Parathyroid adenoma (tissue), 2 donors: ENCODE measurements at regions not wholly inside any gene's neighbourhood (a gene's known extent, or its start where the extent isn't known, plus 50 kb on each side); places are given as distances from the start of the nearest gene placed in this dataset.
"Not testable (repeated sequence)": the region's sequence is repeated elsewhere in the genome, so short reads cannot be mapped to it uniquely, and the experiment has no call there.

Experiments used
- H2AFZ ChIP-seq: fragments of 300-600 bp; sonication (generic); one replicate; pipeline ENCODE4 v1.7.0; 2017; ENCODE audit warnings: antibody characterized with exemption, mild to moderate bottlenecking
- H3K27ac ChIP-seq: fragments of 300-600 bp; sonication (generic); one replicate; pipeline ENCODE4 v1.7.0; 2017
- H3K27me3 ChIP-seq: fragments of 300-600 bp; sonication (generic); one replicate; pipeline ENCODE4 v1.7.0; 2017; ENCODE audit warnings: low read length; ENCODE audit not compliant: control insufficient read depth, insufficient read depth
- H3K36me3 ChIP-seq: fragments of 300-600 bp; sonication (generic); one replicate; pipeline ENCODE4 v1.7.0; 2017; ENCODE audit warnings: low read length; ENCODE audit not compliant: control insufficient read depth, insufficient read depth
- H3K4me1 ChIP-seq: fragments of 300-600 bp; sonication (generic); one replicate; pipeline ENCODE4 v1.7.0; 2017; ENCODE audit warnings: control low read depth
- H3K4me2 ChIP-seq: fragments of 300-600 bp; sonication (generic); one replicate; pipeline ENCODE4 v1.7.0; 2017; ENCODE audit warnings: low read length
- H3K4me3 ChIP-seq: fragments of 300-600 bp; sonication (generic); one replicate; pipeline ENCODE4 v1.7.0; 2017; ENCODE audit warnings: low read depth, low read length
- H3K79me2 ChIP-seq: fragments of 300-600 bp; sonication (generic); one replicate; pipeline ENCODE4 v1.7.0; 2017; ENCODE audit warnings: control low read depth
- H3K9ac ChIP-seq: fragments of 300-600 bp; sonication (generic); one replicate; pipeline ENCODE4 v1.7.0; 2017; ENCODE audit warnings: mild to moderate bottlenecking
- H3K9me3 ChIP-seq: fragments of 300-600 bp; sonication (generic); one replicate; pipeline ENCODE4 v1.7.0; 2017; ENCODE audit warnings: low read length; ENCODE audit not compliant: control insufficient read depth
- TF ChIP-seq, protein P1 (sequence below): fragments of 300-600 bp; sonication (generic); IDR thresholded peaks from one replicate; pipeline ENCODE4 v1.7.0; 2017; ENCODE audit warnings: antibody characterized with exemption, mild to moderate bottlenecking
- donor health status: primary hyperparathyroidism.

DNA sequence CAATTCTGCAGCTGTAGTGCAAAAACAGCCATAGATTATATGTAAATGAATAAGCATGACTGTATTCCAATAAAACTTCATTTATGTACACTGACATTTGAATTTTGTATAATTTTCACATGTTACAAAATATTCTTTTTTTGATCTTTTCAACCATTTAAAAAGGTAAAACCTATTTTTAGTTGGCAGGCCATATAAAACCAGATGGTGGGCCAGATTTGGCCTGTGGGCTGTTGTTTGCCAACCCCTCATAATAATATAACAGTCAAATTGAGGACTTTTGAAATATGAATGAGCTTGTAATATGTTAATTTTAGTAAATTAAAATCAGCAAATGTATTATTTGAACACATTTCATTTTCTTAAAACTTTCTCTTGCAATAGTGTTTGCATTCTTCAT is 913.4 kb downstream of the TLE1 start:
- no peak overlapping the region for H3K4me3 ChIP-seq
- no peak overlapping the region for H3K4me2 ChIP-seq
- no peaks in the 10 kb centered on the region for H3K27me3 ChIP-seq
- H3K9ac ChIP-seq = no peak overlapping the region
- H2AFZ ChIP-seq = no peak overlapping the region
- TF ChIP-seq, protein P1, sequence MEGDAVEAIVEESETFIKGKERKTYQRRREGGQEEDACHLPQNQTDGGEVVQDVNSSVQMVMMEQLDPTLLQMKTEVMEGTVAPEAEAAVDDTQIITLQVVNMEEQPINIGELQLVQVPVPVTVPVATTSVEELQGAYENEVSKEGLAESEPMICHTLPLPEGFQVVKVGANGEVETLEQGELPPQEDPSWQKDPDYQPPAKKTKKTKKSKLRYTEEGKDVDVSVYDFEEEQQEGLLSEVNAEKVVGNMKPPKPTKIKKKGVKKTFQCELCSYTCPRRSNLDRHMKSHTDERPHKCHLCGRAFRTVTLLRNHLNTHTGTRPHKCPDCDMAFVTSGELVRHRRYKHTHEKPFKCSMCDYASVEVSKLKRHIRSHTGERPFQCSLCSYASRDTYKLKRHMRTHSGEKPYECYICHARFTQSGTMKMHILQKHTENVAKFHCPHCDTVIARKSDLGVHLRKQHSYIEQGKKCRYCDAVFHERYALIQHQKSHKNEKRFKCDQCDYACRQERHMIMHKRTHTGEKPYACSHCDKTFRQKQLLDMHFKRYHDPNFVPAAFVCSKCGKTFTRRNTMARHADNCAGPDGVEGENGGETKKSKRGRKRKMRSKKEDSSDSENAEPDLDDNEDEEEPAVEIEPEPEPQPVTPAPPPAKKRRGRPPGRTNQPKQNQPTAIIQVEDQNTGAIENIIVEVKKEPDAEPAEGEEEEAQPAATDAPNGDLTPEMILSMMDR = no peak
- no peaks in the 10 kb centered on the region for H3K4me1 ChIP-seq
- no peaks in the 10 kb centered on the region for H3K79me2 ChIP-seq
- H3K36me3 ChIP-seq = no peaks in the 10 kb centered on the region
- no peak overlapping the region for H3K27ac ChIP-seq
- no peaks in the 10 kb centered on the region for H3K9me3 ChIP-seq

DNA sequence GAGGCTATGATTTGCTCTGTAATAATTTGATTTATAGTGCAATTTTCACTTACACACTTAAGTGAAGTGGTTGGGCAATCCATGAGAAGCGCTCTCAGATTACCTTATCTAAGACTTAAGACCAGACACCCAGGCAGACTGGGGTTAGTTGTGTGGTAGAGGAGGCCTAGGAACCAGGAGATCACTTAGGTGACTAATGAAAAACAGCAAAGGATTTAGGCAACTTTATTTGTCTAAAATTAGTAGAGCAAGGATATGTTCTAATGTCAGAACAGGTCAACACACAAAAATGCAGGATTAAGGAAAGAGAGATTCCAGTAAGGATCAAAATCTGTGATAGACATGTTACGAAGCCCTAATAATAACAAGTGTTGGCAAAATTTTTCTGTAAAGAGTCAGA is 913.8 kb downstream of the TLE1 start:
- no peaks in the 10 kb centered on the region for H3K27me3 ChIP-seq
- H3K4me2 ChIP-seq = no peak overlapping the region
- H3K79me2 ChIP-seq = no peaks in the 10 kb centered on the region
- no peaks in the 10 kb centered on the region for H3K4me1 ChIP-seq
- TF ChIP-seq, protein P1 = no peak
- no peaks in the 10 kb centered on the region for H3K9me3 ChIP-seq
- no peak overlapping the region for H3K9ac ChIP-seq
- no peaks in the 10 kb centered on the region for H3K36me3 ChIP-seq
- H3K4me3 ChIP-seq = no peak overlapping the region
- no peak overlapping the region for H2AFZ ChIP-seq
- H3K27ac ChIP-seq = no peak overlapping the region

DNA sequence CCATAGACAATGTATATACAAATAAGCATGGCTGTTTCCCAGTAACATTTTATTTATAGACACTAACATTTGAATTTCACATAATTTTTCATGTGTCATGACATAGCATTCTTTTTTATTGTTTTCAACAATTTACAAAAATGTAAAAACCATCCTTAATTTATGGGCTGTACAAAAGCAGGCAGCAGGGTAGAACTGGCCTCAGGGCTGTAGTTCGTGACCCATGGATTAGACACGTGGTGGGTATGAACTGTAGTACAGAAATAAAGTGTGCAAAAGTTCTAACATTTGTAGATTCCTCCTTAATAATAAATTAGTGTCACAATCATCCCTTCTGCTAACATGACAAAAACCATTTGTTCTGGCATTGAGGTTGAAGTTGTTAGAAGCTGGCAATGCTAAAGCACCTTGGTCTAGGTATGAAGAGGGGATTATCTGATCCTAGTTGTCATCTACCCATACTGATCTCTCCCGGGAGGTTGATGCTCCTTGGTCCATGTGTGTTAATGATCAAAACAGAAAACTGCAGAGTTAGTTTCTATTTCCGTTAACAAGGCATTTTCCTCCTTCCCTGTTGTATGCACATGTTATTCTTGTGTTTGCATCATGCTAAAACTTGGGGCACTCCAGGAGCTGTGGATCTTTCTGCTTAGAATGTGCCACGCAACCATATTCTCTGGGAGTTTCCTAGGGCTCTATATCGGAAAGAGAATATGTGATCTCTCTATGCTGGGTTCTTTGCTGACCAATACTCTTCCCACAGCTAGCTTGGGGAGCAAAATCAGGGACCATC is 917.6 kb downstream of the TLE1 start:
- H3K27me3 ChIP-seq = no peaks in the 10 kb centered on the region
- H3K9me3 ChIP-seq = no peaks in the 10 kb centered on the region
- H2AFZ ChIP-seq = no peak overlapping the region
- no peaks in the 10 kb centered on the region for H3K4me1 ChIP-seq
- H3K9ac ChIP-seq = no peak overlapping the region
- no peak overlapping the region for H3K4me3 ChIP-seq
- no peaks in the 10 kb centered on the region for H3K79me2 ChIP-seq
- TF ChIP-seq, protein P1 = no peak
- H3K4me2 ChIP-seq = no peak overlapping the region
- no peak overlapping the region for H3K27ac ChIP-seq
- H3K36me3 ChIP-seq = no peaks in the 10 kb centered on the region

DNA sequence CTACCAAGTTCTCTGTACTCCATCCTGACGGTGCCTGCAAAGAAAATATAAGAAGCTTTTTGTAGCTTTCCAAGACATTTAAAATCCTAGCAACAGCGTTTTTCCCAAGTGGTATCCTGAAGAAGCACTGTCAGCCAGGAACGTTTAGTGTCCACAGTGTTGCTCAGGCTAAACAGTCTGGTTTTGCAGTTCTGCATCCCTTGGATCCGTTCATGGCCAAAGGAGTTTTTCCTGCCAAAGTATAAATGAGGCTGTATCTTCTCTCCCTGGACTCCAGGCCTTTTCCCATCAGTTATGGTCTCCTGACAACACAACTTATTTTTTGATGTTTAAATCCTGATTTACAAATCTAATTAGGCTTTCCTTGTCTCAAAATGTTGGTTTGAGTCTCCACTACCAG is 925.8 kb downstream of the TLE1 start:
- TF ChIP-seq, protein P1 = no peak
- H3K9me3 ChIP-seq = no peaks in the 10 kb centered on the region
- H3K36me3 ChIP-seq = no peaks in the 10 kb centered on the region
- no peak overlapping the region for H3K4me2 ChIP-seq
- H3K79me2 ChIP-seq = no peaks in the 10 kb centered on the region
- H3K4me3 ChIP-seq = no peak overlapping the region
- no peak overlapping the region for H3K27ac ChIP-seq
- no peak overlapping the region for H3K9ac ChIP-seq
- H3K27me3 ChIP-seq = no peaks in the 10 kb centered on the region
- H2AFZ ChIP-seq = no peak overlapping the region
- H3K4me1 ChIP-seq = no peaks in the 10 kb centered on the region

DNA sequence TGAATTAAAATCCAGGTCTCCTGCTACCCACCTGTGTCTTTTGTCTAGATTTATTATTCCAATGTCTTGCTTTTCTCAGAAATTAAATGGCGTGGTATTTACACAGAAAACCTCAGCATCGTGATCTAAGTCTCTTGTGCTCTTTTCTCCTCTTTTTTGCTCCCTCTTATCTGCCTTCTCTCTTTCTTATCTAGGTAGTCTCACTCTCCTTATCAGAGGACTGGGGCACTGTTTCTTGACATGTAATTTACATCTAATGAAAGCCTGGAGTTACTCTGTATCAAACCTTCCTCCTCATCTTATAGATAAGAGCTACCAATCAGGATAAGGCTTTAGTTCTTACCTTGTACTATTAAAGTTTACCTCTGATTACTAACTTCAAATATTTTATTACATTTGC is 933.8 kb downstream of the TLE1 start:
- Histone ChIP-seq H3K36me3 (no peaks in the 10 kb centered on the region), H3K4me3 (no peak overlapping the region), H3K9me3 (no peaks in the 10 kb centered on the region)

DNA sequence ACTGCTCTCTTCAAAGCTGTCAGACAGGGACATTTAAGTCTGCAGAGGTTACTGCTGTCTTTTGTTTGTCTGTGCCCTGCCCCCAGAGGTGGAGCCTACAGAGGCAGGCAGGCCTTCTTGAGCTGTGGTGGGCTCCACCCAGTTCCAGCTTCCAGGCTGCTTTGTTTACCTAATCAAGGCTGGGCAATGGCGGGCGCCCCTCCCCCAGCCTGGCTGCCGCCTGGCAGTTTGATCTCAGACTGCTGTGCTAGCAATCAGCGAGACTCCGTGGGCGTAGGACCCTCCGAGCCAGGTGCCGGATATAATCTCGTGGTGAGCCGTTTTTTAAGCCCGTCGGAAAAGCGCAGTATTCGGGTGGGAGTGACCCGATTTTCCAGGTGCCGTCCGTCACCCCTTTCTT is 942.3 kb downstream of the TLE1 start:
- H3K36me3 ChIP-seq, H3K4me2 ChIP-seq, H3K9ac ChIP-seq, H3K27ac ChIP-seq, H3K4me3 ChIP-seq, H2AFZ ChIP-seq, H3K79me2 ChIP-seq, H3K9me3 ChIP-seq, H3K4me1 ChIP-seq, H3K27me3 ChIP-seq: not testable (repeated sequence)

More for the DNA sequence above, 933.8 kb downstream of the TLE1 start:
- no peak overlapping the region for H3K9ac ChIP-seq
- H3K4me1 ChIP-seq = no peaks in the 10 kb centered on the region
- no peaks in the 10 kb centered on the region for H3K79me2 ChIP-seq
- H3K4me2 ChIP-seq = no peak overlapping the region
- TF ChIP-seq, protein P1 = no peak
- no peak overlapping the region for H3K27ac ChIP-seq
- no peak overlapping the region for H2AFZ ChIP-seq
- no peaks in the 10 kb centered on the region for H3K27me3 ChIP-seq
